RWPE2 (cell line): ENCODE measurements at regions not wholly inside any gene's neighbourhood (a gene's known extent, or its start where the extent isn't known, plus 50 kb on each side); places are given as distances from the start of the nearest gene placed in this dataset.
"Not testable (repeated sequence)": the region's sequence is repeated elsewhere in the genome, so short reads cannot be mapped to it uniquely, and the experiment has no call there.

Experiments
- ATAC-seq: fragments of 200-7000 bp; cut with Tn5 transposase; 3 replicates; pipeline ENCODE4 v1.9.1; 2021; ENCODE audit warnings: low read depth
- DNase-seq: peaks from one replicate; pipeline ENCODE4 v3.0.0-alpha.2; 2020; ENCODE audit warnings: low spot score
- H3K27ac ChIP-seq: fragments of 450-650 bp; 2 replicates; pipeline ENCODE4 v1.5.1; 2017; ENCODE audit warnings: mild to moderate bottlenecking; ENCODE audit not compliant: poor library complexity, severe bottlenecking
- H3K27me3 ChIP-seq: fragments of 250-450 bp; sonication (Bioruptor Pico); 2 replicates; pipeline ENCODE4 v1.5.1; 2021; ENCODE audit warnings: mild to moderate bottlenecking, moderate library complexity; ENCODE audit not compliant: insufficient read depth, poor library complexity, severe bottlenecking
- H3K36me3 ChIP-seq: fragments of 250-450 bp; sonication (Bioruptor Pico); 2 replicates; pipeline ENCODE4 v1.5.1; 2020; ENCODE audit warnings: low read depth, mild to moderate bottlenecking, moderate library complexity
- H3K4me1 ChIP-seq: fragments of 250-450 bp; sonication (Bioruptor Pico); 2 replicates; pipeline ENCODE4 v1.5.1; 2021; ENCODE audit warnings: mild to moderate bottlenecking, moderate library complexity; ENCODE audit not compliant: insufficient read depth, poor library complexity, severe bottlenecking
- H3K4me3 ChIP-seq: fragments of 250-450 bp; sonication (Bioruptor Pico); 2 replicates; pipeline ENCODE4 v1.5.1; 2021; ENCODE audit warnings: mild to moderate bottlenecking, moderate library complexity; ENCODE audit not compliant: severe bottlenecking
- H3K9me3 ChIP-seq: fragments of 250-450 bp; sonication (Bioruptor Pico); 2 replicates; pipeline ENCODE4 v1.5.1; 2021; ENCODE audit warnings: mild to moderate bottlenecking, moderate library complexity; ENCODE audit not compliant: severe bottlenecking
- TF ChIP-seq, protein P1 (sequence below): fragments of 450-650 bp; IDR thresholded peaks from one replicate; pipeline ENCODE4 v1.5.1; 2017; ENCODE audit warnings: mild to moderate bottlenecking, moderate library complexity; ENCODE audit not compliant: poor library complexity, severe bottlenecking

DNA sequence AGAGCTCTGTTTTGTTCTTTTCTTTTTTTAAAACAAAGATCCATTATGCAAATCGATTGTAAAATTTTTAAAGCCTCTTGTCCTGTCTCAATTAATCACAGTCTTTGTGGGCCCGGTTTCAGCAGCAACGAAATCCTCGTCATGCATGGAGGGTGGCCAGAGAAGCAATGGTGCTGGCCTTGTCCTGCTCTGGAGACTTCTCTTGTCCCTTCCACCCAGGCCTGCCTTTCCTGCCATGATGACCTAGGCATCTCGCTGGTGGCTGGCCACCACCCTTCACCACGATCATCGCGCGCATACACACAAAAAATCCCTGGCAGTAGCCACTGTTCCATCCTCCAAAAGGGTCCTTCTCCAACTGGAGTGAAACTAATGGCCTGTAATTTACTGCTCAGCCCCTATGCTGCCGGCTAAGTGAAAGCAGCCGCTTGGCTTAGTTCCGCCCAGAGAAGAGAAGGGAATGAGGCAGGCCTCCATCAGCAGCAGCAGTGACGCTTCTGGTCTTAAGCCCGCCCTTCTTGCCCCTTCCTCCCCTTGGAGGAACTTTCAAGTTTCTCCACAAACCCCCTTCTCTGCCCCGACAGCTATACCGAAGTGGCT, 309.5 kb downstream of the NPHP4 start:
- H3K9me3 ChIP-seq, result no peaks in the 10 kb centered on the region

DNA sequence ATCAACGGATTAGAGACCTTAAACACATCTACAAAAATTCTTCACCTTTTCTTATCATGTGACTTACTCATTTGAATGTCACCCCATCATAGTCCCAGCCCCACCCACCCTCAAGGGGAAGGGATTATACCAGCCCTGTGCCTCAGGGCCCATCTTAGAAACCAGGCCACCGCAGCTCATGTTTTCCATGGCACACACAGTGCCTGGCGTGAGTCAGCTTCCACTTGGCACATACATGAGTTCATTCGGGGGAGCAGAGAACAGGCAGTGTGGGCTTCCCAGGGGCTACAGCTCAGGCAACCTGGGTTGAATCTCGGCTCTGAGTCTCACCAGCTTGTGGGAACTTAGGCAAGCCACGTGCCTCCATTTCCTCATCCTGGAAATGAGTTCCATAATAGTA, 310.6 kb downstream of the NPHP4 start:
- H3K4me3 ChIP-seq, result no peak overlapping the region
- TF ChIP-seq, protein P1, sequence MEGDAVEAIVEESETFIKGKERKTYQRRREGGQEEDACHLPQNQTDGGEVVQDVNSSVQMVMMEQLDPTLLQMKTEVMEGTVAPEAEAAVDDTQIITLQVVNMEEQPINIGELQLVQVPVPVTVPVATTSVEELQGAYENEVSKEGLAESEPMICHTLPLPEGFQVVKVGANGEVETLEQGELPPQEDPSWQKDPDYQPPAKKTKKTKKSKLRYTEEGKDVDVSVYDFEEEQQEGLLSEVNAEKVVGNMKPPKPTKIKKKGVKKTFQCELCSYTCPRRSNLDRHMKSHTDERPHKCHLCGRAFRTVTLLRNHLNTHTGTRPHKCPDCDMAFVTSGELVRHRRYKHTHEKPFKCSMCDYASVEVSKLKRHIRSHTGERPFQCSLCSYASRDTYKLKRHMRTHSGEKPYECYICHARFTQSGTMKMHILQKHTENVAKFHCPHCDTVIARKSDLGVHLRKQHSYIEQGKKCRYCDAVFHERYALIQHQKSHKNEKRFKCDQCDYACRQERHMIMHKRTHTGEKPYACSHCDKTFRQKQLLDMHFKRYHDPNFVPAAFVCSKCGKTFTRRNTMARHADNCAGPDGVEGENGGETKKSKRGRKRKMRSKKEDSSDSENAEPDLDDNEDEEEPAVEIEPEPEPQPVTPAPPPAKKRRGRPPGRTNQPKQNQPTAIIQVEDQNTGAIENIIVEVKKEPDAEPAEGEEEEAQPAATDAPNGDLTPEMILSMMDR, result no peak
- no peaks in the 10 kb centered on the region for H3K9me3 ChIP-seq
- no peaks in the 10 kb centered on the region for H3K36me3 ChIP-seq
- no peaks in the 10 kb centered on the region for H3K27me3 ChIP-seq
- H3K27ac ChIP-seq, result no peak overlapping the region
- ATAC-seq (no peak), DNase-seq (peak; percentile 31)
- H3K4me1 ChIP-seq, result peaks cover 3% of the 10 kb centered on the region

More for the DNA sequence above, 309.5 kb downstream of the NPHP4 start:
- DNase-seq (peak; percentile 6), ATAC-seq (no peak)
- TF ChIP-seq, protein P1, result no peak
- no peaks in the 10 kb centered on the region for H3K27me3 ChIP-seq
- no peak overlapping the region for H3K27ac ChIP-seq
- H3K36me3 ChIP-seq, result no peaks in the 10 kb centered on the region
- peaks cover 3% of the 10 kb centered on the region for H3K4me1 ChIP-seq
- H3K4me3 ChIP-seq, result no peak overlapping the region

DNA sequence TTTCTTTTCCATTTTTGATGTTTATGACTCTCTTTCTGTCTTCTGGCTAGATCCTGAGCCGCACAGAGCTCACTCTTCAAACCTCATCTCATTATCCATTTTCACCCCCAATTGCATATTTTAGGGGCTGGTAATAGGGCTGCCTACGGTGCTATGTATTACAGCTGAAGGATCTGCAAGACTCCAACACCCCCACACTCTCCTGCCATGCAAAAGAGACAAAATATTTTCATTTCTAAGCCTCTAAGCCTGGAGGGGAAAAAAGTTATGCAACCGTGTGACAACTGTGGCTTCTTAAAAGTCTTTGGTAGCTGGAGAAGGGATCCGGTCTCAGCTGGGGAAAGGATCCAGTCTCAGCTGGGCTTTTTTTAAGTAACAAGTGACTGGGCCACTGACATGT, 311.6 kb downstream of the NPHP4 start:
- TF ChIP-seq, protein P1, result no peak
- ATAC-seq (no peak), DNase-seq (no peak)
- H3K9me3 ChIP-seq, result no peaks in the 10 kb centered on the region
- no peaks in the 10 kb centered on the region for H3K27me3 ChIP-seq
- no peaks in the 10 kb centered on the region for H3K36me3 ChIP-seq
- H3K4me3 ChIP-seq, result no peak overlapping the region
- no peaks in the 10 kb centered on the region for H3K4me1 ChIP-seq
- no peak overlapping the region for H3K27ac ChIP-seq

DNA sequence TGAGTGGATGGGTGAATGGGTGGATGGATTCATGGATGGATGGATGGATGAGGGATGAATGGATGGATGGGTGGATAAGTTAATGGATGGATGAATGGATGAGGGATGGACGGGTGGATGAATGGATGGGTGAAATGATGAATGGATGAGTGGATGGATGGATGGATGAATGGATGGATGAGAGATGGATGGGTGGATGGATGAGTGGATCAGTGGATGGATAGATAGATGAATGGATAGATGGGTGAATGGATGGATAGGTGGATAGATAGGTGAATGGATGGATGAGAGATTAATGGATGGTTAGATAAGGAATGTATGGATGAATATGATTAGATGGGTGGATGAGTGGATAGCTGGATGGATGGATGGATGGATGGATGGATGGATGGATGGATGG, 313.5 kb downstream of the NPHP4 start:
- ATAC-seq (no peak), DNase-seq (no peak)
- Histone ChIP-seq H3K4me3 (no peak overlapping the region), H3K27me3 (no peaks in the 10 kb centered on the region), H3K36me3 (no peaks in the 10 kb centered on the region), H3K9me3 (no peaks in the 10 kb centered on the region), H3K4me1 (no peaks in the 10 kb centered on the region), H3K27ac (no peak overlapping the region)
- TF ChIP-seq, protein P1, result no peak

DNA sequence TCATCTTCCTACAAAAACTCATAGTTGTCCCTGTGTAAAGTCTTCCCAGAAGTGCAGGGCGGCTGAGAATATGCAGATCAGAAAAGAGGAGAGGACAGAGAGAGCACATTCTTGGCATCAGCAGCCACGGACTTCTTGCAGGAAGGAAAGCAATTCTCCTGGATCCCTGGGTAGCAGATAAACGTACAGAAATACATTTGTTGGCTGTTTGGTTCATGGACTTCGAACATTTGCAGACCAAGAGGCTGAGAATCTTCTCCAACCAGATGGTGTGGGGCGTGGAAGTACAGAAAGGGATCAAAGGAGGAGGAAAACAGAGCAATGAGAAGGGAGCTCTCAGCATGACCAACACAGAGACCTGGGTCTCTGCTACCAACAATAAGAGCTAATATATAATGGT, 319.9 kb downstream of the NPHP4 start:
- ATAC-seq, H3K27me3 ChIP-seq, DNase-seq, H3K27ac ChIP-seq, H3K4me1 ChIP-seq, H3K9me3 ChIP-seq, H3K36me3 ChIP-seq, H3K4me3 ChIP-seq: not testable (repeated sequence)
